Spleen (tissue), 7 donors: ENCODE measurements at regions not wholly inside any gene's neighbourhood (a gene's known extent, or its start where the extent isn't known, plus 50 kb on each side); places are given as distances from the start of the nearest gene placed in this dataset.

Source experiments
- POLR2AphosphoS5 ChIP-seq, 3 donors: sonication (generic); formaldehyde crosslinking; IDR thresholded peaks; one replicate each; pipeline ENCODE4 v1.5.1; 2017; ENCODE audit warnings: antibody characterized with exemption in 3 of 3
- TF ChIP-seq, protein P1 (sequence below), 11 experiments: fragments of 200-600 bp in 7 of 11; fragments of 450-650 bp in 4 of 11; sonication (generic) in 4 of 11; IDR thresholded peaks in 8 of 11; conservative IDR thresholded peaks in 3 of 11; 1 replicate in 7 of 11; 2 replicates in 4 of 11; pipeline versions ENCODE4 v1.4.0 to v1.8.0; 2016 to 2021; ENCODE audit warnings: antibody characterized with exemption in 11 of 11, inconsistent platforms in 4 of 11, mild to moderate bottlenecking in 1 of 11
- donor health status: DM: no; HTN: no; CAD: no; lungs with moderate emphysema.
- donor health status: DM: no; HTN: no; CAD: no.
- donor health status: DM: no; HTN: no; CAD: no.

GRCh38 chr10:131452926-131453720 is 141.6 kb upstream of the TCERG1L start:
- TF ChIP-seq, protein P1, sequence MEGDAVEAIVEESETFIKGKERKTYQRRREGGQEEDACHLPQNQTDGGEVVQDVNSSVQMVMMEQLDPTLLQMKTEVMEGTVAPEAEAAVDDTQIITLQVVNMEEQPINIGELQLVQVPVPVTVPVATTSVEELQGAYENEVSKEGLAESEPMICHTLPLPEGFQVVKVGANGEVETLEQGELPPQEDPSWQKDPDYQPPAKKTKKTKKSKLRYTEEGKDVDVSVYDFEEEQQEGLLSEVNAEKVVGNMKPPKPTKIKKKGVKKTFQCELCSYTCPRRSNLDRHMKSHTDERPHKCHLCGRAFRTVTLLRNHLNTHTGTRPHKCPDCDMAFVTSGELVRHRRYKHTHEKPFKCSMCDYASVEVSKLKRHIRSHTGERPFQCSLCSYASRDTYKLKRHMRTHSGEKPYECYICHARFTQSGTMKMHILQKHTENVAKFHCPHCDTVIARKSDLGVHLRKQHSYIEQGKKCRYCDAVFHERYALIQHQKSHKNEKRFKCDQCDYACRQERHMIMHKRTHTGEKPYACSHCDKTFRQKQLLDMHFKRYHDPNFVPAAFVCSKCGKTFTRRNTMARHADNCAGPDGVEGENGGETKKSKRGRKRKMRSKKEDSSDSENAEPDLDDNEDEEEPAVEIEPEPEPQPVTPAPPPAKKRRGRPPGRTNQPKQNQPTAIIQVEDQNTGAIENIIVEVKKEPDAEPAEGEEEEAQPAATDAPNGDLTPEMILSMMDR (IDR thresholded peaks at IDR 0.05 in 8 of 11, conservative IDR thresholded peaks at IDR 0.05 in 3 of 11): no peak
- no peak for TF ChIP-seq POLR2AphosphoS5 (IDR thresholded peaks at IDR 0.05)
